Astrocyte (in vitro differentiated cells and primary cell): ENCODE measurements at regions not wholly inside any gene's neighbourhood (a gene's known extent, or its start where the extent isn't known, plus 50 kb on each side); places are given as distances from the start of the nearest gene placed in this dataset.

Experiments used
- EZH2 ChIP-seq: IDR thresholded peaks from 2 replicates; pipeline ENCODE4 v1.6.1; 2012; ENCODE audit warnings: mild to moderate bottlenecking, low read length, inconsistent platforms; ENCODE audit not compliant: insufficient read depth
- TF ChIP-seq, protein P1 (sequence below): IDR thresholded peaks from 2 replicates; pipeline ENCODE4 v1.5.1; 2011; ENCODE audit warnings: low read depth, mild to moderate bottlenecking, inconsistent platforms, low read length, moderate library complexity; ENCODE audit not compliant: insufficient read depth

DNA sequence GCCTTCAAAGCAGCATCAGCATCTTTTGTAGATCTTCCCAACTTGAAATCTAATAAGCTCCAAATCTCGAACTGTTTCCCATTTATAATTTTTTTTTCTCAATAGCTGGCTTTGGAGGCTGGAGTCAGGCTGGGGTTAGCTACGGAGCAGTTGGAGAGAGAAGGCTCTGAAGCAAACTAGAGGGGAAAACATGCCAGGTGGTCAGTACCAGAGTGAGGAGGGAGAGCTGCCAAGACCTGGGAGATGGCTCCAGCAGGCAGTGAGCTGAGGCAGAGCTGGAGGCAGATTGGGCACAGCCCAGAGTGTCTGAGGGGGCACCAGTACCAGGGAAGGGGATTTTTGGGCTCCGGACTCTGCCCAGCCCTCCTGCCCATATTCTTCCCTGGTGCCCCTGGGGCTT is 311.2 kb downstream of the RPLP1 start:
- TF ChIP-seq, protein P1, sequence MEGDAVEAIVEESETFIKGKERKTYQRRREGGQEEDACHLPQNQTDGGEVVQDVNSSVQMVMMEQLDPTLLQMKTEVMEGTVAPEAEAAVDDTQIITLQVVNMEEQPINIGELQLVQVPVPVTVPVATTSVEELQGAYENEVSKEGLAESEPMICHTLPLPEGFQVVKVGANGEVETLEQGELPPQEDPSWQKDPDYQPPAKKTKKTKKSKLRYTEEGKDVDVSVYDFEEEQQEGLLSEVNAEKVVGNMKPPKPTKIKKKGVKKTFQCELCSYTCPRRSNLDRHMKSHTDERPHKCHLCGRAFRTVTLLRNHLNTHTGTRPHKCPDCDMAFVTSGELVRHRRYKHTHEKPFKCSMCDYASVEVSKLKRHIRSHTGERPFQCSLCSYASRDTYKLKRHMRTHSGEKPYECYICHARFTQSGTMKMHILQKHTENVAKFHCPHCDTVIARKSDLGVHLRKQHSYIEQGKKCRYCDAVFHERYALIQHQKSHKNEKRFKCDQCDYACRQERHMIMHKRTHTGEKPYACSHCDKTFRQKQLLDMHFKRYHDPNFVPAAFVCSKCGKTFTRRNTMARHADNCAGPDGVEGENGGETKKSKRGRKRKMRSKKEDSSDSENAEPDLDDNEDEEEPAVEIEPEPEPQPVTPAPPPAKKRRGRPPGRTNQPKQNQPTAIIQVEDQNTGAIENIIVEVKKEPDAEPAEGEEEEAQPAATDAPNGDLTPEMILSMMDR, result no peak
- no peak for TF ChIP-seq EZH2
